ENCODE measurements at regions not wholly inside any gene's neighbourhood (a gene's known extent, or its start where the extent isn't known, plus 50 kb on each side); places are given as distances from the start of the nearest gene placed in this dataset.
A peak's percentile ranks its signal among the peaks of the same experiment; 100 is the strongest.

- DNase-seq (ENCODE audit: low spot score), result no peak
- peak; percentile 84 for ATAC-seq
- intact Hi-C loops (cut with DNase I), result no loop called here
Measured at GRCh38 chr9:108105885-108106284, 616.3 kb upstream of the KLF4 start.

- intact Hi-C loops (cut with DNase I), result no loop called here
- no peak for DNase-seq (ENCODE audit: low spot score)
- no peak for ATAC-seq
Measured at GRCh38 chr9:108104991-108105390, 615.4 kb upstream of the KLF4 start.

GRCh38 chr9:108103046-108103693 lies 613.6 kb upstream of the KLF4 start:
- DNase-seq (ENCODE audit: low spot score) (no peak), ATAC-seq (no peak)
- intact Hi-C loops (cut with DNase I), result no loop called here

GRCh38 chr9:108101410-108101809 lies 611.8 kb upstream of the KLF4 start:
- DNase-seq (ENCODE audit: low spot score) (no peak), ATAC-seq (no peak)

GRCh38 chr9:108100571-108100970 lies 611.0 kb upstream of the KLF4 start:
- intact Hi-C loops (cut with DNase I), result no loop called here
- DNase-seq (ENCODE audit: low spot score) (no peak), ATAC-seq (no peak)

More at GRCh38 chr9:108101410-108101809, 611.8 kb upstream of the KLF4 start:
- intact Hi-C loops (cut with DNase I), result no loop called here

GRCh38 chr9:108099854-108100253 lies 610.3 kb upstream of the KLF4 start:
- intact Hi-C loops (cut with DNase I), result no loop called here
- DNase-seq (ENCODE audit: low spot score), result no peak
- ATAC-seq, result no peak

- intact Hi-C loops (cut with DNase I), result no loop called here
Measured at GRCh38 chr9:108095496-108095895, 605.9 kb upstream of the KLF4 start.

GRCh38 chr9:108094676-108094993 lies 605.1 kb upstream of the KLF4 start:
- no peak for ATAC-seq
- DNase-seq (ENCODE audit: low spot score), result no peak
- intact Hi-C loops (cut with DNase I), result no loop called here

More at GRCh38 chr9:108095496-108095895, 605.9 kb upstream of the KLF4 start:
- ATAC-seq, result no peak
- no peak for DNase-seq (ENCODE audit: low spot score)

- intact Hi-C loops (cut with DNase I), result no loop called here
- DNase-seq (ENCODE audit: low spot score) (no peak), ATAC-seq (no peak)
Measured at GRCh38 chr9:108093773-108094675, 604.5 kb upstream of the KLF4 start.

- DNase-seq (ENCODE audit: low spot score), result no peak
- intact Hi-C loops (cut with DNase I), result no loop called here
- no peak for ATAC-seq
Measured at GRCh38 chr9:108088916-108089315, 599.3 kb upstream of the KLF4 start.

- ATAC-seq (no peak), DNase-seq (ENCODE audit: low spot score) (no peak)
- intact Hi-C loops (cut with DNase I), result no loop called here
Measured at GRCh38 chr9:108087781-108088180, 598.2 kb upstream of the KLF4 start.

- ATAC-seq (no peak), DNase-seq (ENCODE audit: low spot score) (no peak)
- intact Hi-C loops (cut with DNase I), result no loop called here
Measured at GRCh38 chr9:108086624-108087023, 597.1 kb upstream of the KLF4 start.

GRCh38 chr9:108085294-108085693 lies 595.7 kb upstream of the KLF4 start:
- ATAC-seq (no peak), DNase-seq (ENCODE audit: low spot score) (no peak)
- intact Hi-C loops (cut with DNase I), result no loop called here

- DNase-seq (ENCODE audit: low spot score) (no peak), ATAC-seq (no peak)
- intact Hi-C loops (cut with DNase I), result no loop called here
Measured at GRCh38 chr9:108083796-108084352, 594.3 kb upstream of the KLF4 start.

- no peak for DNase-seq (ENCODE audit: low spot score)
- no peak for ATAC-seq
- intact Hi-C loops (cut with DNase I), result no loop called here
Measured at GRCh38 chr9:108083160-108083750, 593.7 kb upstream of the KLF4 start.

- no peak for ATAC-seq
- DNase-seq (ENCODE audit: low spot score), result no peak
- intact Hi-C loops (cut with DNase I), result no loop called here
Measured at GRCh38 chr9:108081112-108081511, 591.5 kb upstream of the KLF4 start.

- no peak for DNase-seq (ENCODE audit: low spot score)
- intact Hi-C loops (cut with DNase I), result no loop called here
- no peak for ATAC-seq
Measured at GRCh38 chr9:108080285-108080684, 590.7 kb upstream of the KLF4 start.

- DNase-seq (ENCODE audit: low spot score) (no peak), ATAC-seq (peak; percentile 49)
- intact Hi-C loops (cut with DNase I), result no loop called here
Measured at GRCh38 chr9:108078811-108079210, 589.2 kb upstream of the KLF4 start.

GRCh38 chr9:108078375-108078774 lies 588.8 kb upstream of the KLF4 start:
- DNase-seq (ENCODE audit: low spot score) (no peak), ATAC-seq (no peak)
- intact Hi-C loops (cut with DNase I), result no loop called here

GRCh38 chr9:108077556-108077955 lies 588.0 kb upstream of the KLF4 start:
- intact Hi-C loops (cut with DNase I), result no loop called here
- ATAC-seq (no peak), DNase-seq (ENCODE audit: low spot score) (no peak)
